ENCODE measurements at regions not wholly inside any gene's neighbourhood (a gene's known extent, or its start where the extent isn't known, plus 50 kb on each side); places are given as distances from the start of the nearest gene placed in this dataset.

DNA sequence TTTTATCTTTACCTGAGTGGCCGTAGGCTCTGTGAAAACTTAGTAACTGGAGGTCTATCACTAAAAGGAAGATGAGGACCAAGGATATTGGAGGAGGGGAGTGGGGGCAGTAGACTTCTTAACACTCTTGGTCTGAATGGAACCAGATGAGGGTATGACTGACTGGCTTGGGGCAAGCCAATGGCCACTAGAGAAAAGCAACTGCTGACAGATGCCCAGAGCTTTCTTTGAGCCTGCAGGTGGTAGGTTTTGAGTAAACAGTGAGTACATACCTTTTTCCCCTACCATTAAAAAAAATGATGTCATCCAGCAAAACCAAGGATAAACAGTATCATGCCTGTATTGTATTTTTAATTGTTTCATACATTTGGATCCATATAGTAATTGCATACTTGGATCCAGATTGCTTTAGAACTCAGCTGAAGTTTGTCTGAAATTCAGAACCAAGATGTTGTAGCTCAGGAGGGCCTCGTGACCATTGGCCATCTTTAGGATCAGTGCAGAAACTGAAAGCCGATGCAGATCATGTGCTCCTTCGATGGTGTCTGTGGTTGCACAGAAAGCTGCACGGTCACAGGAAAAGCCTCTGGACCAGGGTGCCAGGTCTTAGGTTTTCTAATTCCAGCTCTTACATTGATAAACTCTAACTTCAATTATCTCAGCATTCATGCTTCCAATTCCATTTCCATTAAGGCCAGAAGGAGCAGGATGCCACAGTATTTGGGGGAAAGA lies 131.0 kb downstream of the PDGFRA start:
- Mint-ChIP-seq H3K27me3 (ENCODE audit: low read depth) (peaks cover 7% of the 10 kb centered on the region), H3K9me3 (no peaks in the 10 kb centered on the region), H3K4me3 (no peak overlapping the region), H3K4me1 (ENCODE audit: low read depth) (no peaks in the 10 kb centered on the region), H3K36me3 (ENCODE audit: insufficient read depth in 2 of 2) (no peaks in the 10 kb centered on the region), H3K27ac (no peak overlapping the region)
- no peak for DNase-seq
- ATAC-seq (replicated peaks in 1 of 2) = no peak

- no peak overlapping the region for H3K27ac Mint-ChIP-seq
- no peaks in the 10 kb centered on the region for H3K4me1 Mint-ChIP-seq (ENCODE audit: low read depth)
- ATAC-seq (replicated peaks in 1 of 2) (no peak), DNase-seq (no peak)
- peaks cover 18% of the 10 kb centered on the region for H3K27me3 Mint-ChIP-seq (ENCODE audit: low read depth)
- H3K36me3 Mint-ChIP-seq (ENCODE audit: insufficient read depth in 2 of 2) = no peaks in the 10 kb centered on the region
- no peaks in the 10 kb centered on the region for H3K9me3 Mint-ChIP-seq
- H3K4me3 Mint-ChIP-seq = no peak overlapping the region
Measured at GRCh38 chr4:54363037-54363436, 133.9 kb downstream of the PDGFRA start.

GRCh38 chr4:54365691-54366090 lies 136.6 kb downstream of the PDGFRA start:
- ATAC-seq (replicated peaks in 1 of 2) = no peak
- Mint-ChIP-seq H3K4me1 (ENCODE audit: low read depth) (no peaks in the 10 kb centered on the region), H3K9me3 (no peaks in the 10 kb centered on the region), H3K36me3 (ENCODE audit: insufficient read depth in 2 of 2) (no peaks in the 10 kb centered on the region), H3K27me3 (ENCODE audit: low read depth) (peaks cover 28% of the 10 kb centered on the region), H3K4me3 (no peak overlapping the region), H3K27ac (no peak overlapping the region)
- DNase-seq = no peak

- Mint-ChIP-seq H3K4me3 (no peak overlapping the region), H3K4me1 (ENCODE audit: low read depth) (no peaks in the 10 kb centered on the region), H3K36me3 (ENCODE audit: insufficient read depth in 2 of 2) (no peaks in the 10 kb centered on the region), H3K27ac (no peak overlapping the region), H3K27me3 (ENCODE audit: low read depth) (peaks cover 32% of the 10 kb centered on the region), H3K9me3 (no peaks in the 10 kb centered on the region)
- DNase-seq (no peak), ATAC-seq (replicated peaks in 1 of 2) (no peak)
Measured at GRCh38 chr4:54367059-54367458, 138.0 kb downstream of the PDGFRA start.

DNA sequence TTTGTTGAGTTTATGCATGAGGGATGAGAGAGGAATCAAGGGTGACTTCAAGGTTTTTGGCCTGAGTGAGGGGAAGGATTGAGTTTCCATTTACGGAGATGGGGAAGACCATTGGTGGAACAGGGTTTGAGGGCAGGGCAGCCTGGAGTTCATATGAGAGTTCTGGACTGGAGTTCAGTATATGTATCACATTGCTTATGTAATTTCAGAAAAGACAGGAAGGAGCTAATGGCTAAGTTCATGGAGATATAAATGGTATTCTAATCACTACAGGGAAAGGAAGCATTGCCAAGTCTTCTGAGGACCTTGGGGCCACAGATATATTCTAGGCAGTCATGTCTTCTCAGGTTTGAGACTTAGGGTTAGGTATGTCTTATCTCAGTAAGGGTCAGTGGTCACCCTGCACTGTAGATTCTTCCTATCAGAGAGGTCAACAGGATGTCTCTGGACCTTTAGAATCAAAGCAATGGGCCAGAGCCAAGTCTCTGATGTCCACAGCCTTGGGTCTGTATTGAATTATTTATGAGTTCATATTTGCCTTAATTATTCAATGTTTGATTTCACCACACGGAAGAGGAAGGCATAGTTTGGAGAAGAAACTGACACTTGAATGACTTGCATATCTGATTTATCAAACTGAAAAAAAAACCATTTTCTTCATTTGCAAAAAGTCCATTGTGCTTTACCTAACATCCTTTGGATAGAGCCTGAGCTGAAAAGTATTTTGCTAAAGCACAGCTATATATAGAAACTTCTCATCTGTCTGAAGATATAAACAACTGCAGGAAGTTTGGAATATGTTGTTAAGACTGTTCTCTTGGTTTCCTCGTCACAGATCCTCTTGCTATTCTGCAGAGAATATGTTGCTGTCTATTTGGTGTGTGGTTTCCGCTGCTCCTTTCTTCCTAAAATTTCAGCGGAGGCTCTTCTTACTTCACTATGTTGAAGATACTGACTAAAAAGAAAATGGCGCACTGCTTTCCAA lies 139.5 kb downstream of the PDGFRA start:
- Mint-ChIP-seq H3K36me3 (ENCODE audit: insufficient read depth in 2 of 2) (no peaks in the 10 kb centered on the region), H3K9me3 (no peaks in the 10 kb centered on the region), H3K27me3 (ENCODE audit: low read depth) (peaks cover 36% of the 10 kb centered on the region), H3K27ac (no peak overlapping the region), H3K4me1 (ENCODE audit: low read depth) (no peaks in the 10 kb centered on the region), H3K4me3 (no peak overlapping the region)
- ATAC-seq (replicated peaks in 1 of 2) (no peak), DNase-seq (no peak)

DNA sequence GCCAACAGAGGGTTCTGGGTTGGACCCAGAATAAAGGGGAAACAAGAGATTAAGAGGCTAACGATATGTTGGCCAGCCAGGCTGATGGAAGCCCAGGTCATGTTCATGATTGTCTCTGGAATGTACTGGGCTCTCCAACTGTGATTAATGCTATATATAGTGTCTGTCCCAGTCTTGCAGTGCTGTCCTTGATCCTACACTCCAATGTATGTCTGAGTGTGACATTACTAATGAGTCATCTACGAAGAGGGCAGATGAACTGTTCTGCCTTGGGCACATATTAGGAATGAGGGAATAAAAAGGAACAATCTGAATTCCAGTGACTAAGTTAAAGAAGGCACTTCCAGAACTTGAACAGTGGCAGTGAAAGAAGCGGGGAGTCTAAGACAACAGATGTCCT lies 142.1 kb downstream of the PDGFRA start:
- H3K27ac Mint-ChIP-seq = no peak overlapping the region
- no peak for DNase-seq
- H3K27me3 Mint-ChIP-seq (ENCODE audit: low read depth) = peaks cover 35% of the 10 kb centered on the region

DNA sequence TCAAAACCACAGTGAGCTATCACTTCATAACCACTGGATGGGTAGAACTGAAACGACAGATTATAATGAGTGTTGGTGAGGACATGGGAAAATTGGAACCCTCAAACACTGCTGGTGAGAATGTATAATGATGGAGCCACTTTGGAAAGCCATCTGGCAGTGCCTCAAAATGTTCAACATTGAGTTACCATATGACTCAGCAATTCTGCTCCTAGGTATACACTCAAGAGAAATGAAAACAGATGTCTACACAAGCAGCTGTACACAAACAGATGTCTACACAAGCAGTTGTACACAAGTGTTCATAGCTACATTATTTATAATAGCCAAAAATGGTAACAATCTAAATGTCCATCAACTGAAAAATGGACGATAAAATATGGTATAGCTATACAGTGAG lies 143.9 kb downstream of the PDGFRA start:
- H3K4me3 Mint-ChIP-seq = no peak overlapping the region
- peaks cover 24% of the 10 kb centered on the region for H3K27me3 Mint-ChIP-seq (ENCODE audit: low read depth)
- H3K36me3 Mint-ChIP-seq (ENCODE audit: insufficient read depth in 2 of 2) = no peaks in the 10 kb centered on the region
- DNase-seq (no peak), ATAC-seq (replicated peaks in 1 of 2) (no peak)
- H3K4me1 Mint-ChIP-seq (ENCODE audit: low read depth) = no peaks in the 10 kb centered on the region
- no peak overlapping the region for H3K27ac Mint-ChIP-seq
- H3K9me3 Mint-ChIP-seq = no peaks in the 10 kb centered on the region

More for the DNA sequence above, 142.1 kb downstream of the PDGFRA start:
- Mint-ChIP-seq H3K36me3 (ENCODE audit: insufficient read depth in 2 of 2) (no peaks in the 10 kb centered on the region), H3K4me1 (ENCODE audit: low read depth) (no peaks in the 10 kb centered on the region), H3K4me3 (no peak overlapping the region), H3K9me3 (no peaks in the 10 kb centered on the region)
- no peak for ATAC-seq (replicated peaks in 1 of 2)

- no peaks in the 10 kb centered on the region for H3K36me3 Mint-ChIP-seq (ENCODE audit: insufficient read depth in 2 of 2)
- no peaks in the 10 kb centered on the region for H3K4me1 Mint-ChIP-seq (ENCODE audit: low read depth)
- peaks cover 19% of the 10 kb centered on the region for H3K27me3 Mint-ChIP-seq (ENCODE audit: low read depth)
- no peak overlapping the region for H3K4me3 Mint-ChIP-seq
- DNase-seq (no peak), ATAC-seq (replicated peaks in 1 of 2) (no peak)
- no peaks in the 10 kb centered on the region for H3K9me3 Mint-ChIP-seq
- no peak overlapping the region for H3K27ac Mint-ChIP-seq
Measured at GRCh38 chr4:54373718-54374210, 144.7 kb downstream of the PDGFRA start.

DNA sequence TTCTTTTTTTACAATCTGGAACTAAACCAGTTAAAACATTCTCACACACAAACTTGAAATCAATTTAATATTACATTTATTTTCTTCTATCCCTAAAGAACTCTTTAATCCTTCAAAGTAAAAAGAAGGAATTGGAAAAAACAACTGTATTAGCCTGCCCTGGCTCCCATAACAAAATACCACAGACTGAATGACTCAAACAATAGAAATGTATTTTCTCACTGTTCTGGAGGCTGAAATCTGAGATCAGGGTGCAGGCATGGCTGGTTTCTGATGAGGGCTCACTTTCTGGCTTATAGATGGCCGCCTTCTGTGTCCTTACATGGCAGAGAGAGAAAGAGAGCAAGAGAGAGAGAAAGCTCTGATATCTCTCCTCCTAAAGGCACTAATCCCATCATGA lies 149.4 kb downstream of the PDGFRA start:
- no peak overlapping the region for H3K4me3 Mint-ChIP-seq
- H3K9me3 Mint-ChIP-seq = no peaks in the 10 kb centered on the region
- DNase-seq (no peak), ATAC-seq (replicated peaks in 1 of 2) (no peak)
- H3K36me3 Mint-ChIP-seq (ENCODE audit: insufficient read depth in 2 of 2) = peaks cover 0 to 2% of the 10 kb centered on the region in 2 donors
- no peaks in the 10 kb centered on the region for H3K4me1 Mint-ChIP-seq (ENCODE audit: low read depth)
- peaks cover 6% of the 10 kb centered on the region for H3K27me3 Mint-ChIP-seq (ENCODE audit: low read depth)
- no peak overlapping the region for H3K27ac Mint-ChIP-seq

DNA sequence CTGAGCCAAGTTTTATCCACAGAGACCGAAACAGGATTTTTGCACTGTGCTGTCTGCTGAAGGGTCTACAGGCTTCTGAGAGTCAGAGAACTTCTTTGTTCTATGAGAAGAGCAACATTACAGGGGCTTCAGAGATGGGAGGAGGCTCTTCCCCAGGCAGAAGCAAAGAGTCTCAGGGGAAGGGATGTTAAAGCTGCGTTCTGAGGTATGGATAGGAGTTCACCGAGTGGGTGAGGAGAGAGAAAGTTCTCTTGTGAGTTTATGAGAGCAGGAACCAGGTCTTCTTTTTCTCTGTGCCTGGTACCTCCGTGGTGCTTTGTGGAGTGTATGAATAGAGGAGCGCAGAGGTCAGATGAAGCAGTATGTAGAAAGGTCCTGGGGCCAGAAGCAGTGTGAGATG lies 155.1 kb downstream of the PDGFRA start:
- Mint-ChIP-seq H3K4me3 (no peak overlapping the region), H3K9me3 (peaks cover 2 to 3% of the 10 kb centered on the region in 2 donors), H3K27me3 (ENCODE audit: low read depth) (no peaks in the 10 kb centered on the region)

GRCh38 chr4:54384563-54384962 lies 155.5 kb downstream of the PDGFRA start:
- H3K9me3 Mint-ChIP-seq = peaks cover 2 to 3% of the 10 kb centered on the region in 2 donors
- no peaks in the 10 kb centered on the region for H3K4me1 Mint-ChIP-seq (ENCODE audit: low read depth)
- H3K4me3 Mint-ChIP-seq = no peak overlapping the region
- DNase-seq = peak; percentile 1 to 12
- ATAC-seq (replicated peaks in 1 of 2) = no peak
- peaks cover 0 to 2% of the 10 kb centered on the region in 2 donors for H3K36me3 Mint-ChIP-seq (ENCODE audit: insufficient read depth in 2 of 2)
- H3K27me3 Mint-ChIP-seq (ENCODE audit: low read depth) = no peaks in the 10 kb centered on the region
- H3K27ac Mint-ChIP-seq = no peak overlapping the region

More for the DNA sequence above, 155.1 kb downstream of the PDGFRA start:
- no peak for ATAC-seq (replicated peaks in 1 of 2)
- Mint-ChIP-seq H3K27ac (no peak overlapping the region), H3K36me3 (ENCODE audit: insufficient read depth in 2 of 2) (peaks cover 0 to 2% of the 10 kb centered on the region in 2 donors), H3K4me1 (ENCODE audit: low read depth) (no peaks in the 10 kb centered on the region)
- no peak for DNase-seq

DNA sequence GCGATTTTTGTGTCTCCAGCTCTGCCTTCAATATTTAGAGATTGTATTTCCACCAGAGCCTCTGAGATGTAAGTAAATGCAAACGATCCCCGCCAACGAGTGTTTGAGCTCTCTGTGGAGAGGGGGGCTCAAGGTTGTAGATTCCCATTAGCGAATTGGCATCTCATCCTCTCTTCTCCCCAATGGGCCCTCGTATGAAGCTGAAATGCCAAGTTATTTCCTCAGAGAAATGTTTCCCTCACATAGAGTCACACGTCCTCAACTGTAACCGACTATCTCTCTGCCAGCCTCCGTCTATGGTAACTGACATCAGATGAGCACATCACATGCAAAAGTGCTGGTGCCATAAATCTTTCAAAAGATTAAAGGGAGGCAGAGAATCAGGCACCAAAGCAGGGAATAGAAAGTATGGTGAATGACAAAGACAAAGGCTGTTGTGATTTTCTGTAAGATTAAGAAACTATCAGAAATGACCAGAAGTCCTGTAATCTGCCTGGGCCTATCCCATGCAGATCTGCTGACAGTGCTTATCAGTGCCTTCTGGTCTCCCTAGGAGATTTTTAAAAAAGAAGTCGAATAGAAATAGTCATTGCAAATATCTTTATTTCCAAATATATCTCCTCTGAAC lies 157.1 kb downstream of the PDGFRA start:
- ATAC-seq (replicated peaks in 1 of 2) (no peak), DNase-seq (no peak)
- no peaks in the 10 kb centered on the region for H3K36me3 Mint-ChIP-seq (ENCODE audit: insufficient read depth in 2 of 2)
- peaks cover 2 to 3% of the 10 kb centered on the region in 2 donors for H3K9me3 Mint-ChIP-seq
- no peaks in the 10 kb centered on the region for H3K27me3 Mint-ChIP-seq (ENCODE audit: low read depth)
- no peak overlapping the region for H3K4me3 Mint-ChIP-seq
- H3K27ac Mint-ChIP-seq = no peak overlapping the region
- no peaks in the 10 kb centered on the region for H3K4me1 Mint-ChIP-seq (ENCODE audit: low read depth)

DNA sequence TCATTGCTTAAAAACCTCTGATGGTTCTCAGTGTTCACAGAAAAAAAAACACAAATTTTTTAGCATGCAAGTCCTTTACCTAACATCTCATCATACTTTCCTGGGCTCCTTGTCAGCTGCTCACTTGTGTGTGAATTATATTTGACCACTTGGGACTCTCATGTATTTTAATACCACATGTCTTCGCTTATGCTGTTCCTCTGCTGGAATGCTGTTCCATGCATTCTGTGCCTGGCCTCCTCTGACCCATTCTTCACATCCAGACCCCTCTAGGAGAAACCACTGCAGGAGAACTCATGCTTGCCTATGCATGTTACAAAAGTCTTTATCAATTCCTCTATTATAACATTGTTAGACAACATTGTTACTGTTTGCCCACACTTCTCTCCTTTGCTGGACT lies 157.6 kb downstream of the PDGFRA start:
- Mint-ChIP-seq H3K27ac (no peak overlapping the region), H3K27me3 (ENCODE audit: low read depth) (no peaks in the 10 kb centered on the region), H3K4me1 (ENCODE audit: low read depth) (no peaks in the 10 kb centered on the region), H3K36me3 (ENCODE audit: insufficient read depth in 2 of 2) (no peaks in the 10 kb centered on the region), H3K4me3 (no peak overlapping the region), H3K9me3 (peaks cover 2 to 3% of the 10 kb centered on the region in 2 donors)
- ATAC-seq (replicated peaks in 1 of 2) (no peak), DNase-seq (no peak)

All from activated T-cell treated with anti-CD3 and anti-CD28 coated beads, Interleukin-2, amount 50 U/mL, for 72 hours (primary cell).